CD14-positive monocyte (primary cell): ENCODE measurements at regions not wholly inside any gene's neighbourhood (a gene's known extent, or its start where the extent isn't known, plus 50 kb on each side); places are given as distances from the start of the nearest gene placed in this dataset.

Experiments used
- DNase-seq, 3 donors: peaks; one replicate each; pipeline ENCODE4 v3.0.0-alpha.2; 2011 to 2022
- H2AFZ ChIP-seq: 2 replicates; pipeline ENCODE4 v1.6.0; 2012; ENCODE audit warnings: mild to moderate bottlenecking, low read depth, low read length, inconsistent platforms; ENCODE audit not compliant: insufficient read depth, poor library complexity, severe bottlenecking
- H3K27ac ChIP-seq, 2 donors: 1 replicate in 1 of 2; 2 replicates in 1 of 2; pipeline ENCODE4 v1.5.1; 2012 to 2013; ENCODE audit warnings: low read length in 2 of 2, control low read depth in 1 of 2, inconsistent platforms in 1 of 2, low read depth in 1 of 2, mild to moderate bottlenecking in 1 of 2
- H3K27me3 ChIP-seq, 2 donors: one replicate each; pipeline versions ENCODE4 v1.6.0 to v1.6.1; 2011 to 2013; ENCODE audit warnings: low read length in 2 of 2; ENCODE audit not compliant: control insufficient read depth in 2 of 2, insufficient read depth in 2 of 2
- H3K36me3 ChIP-seq, 2 donors: replicated peaks in 1 of 2; 1 replicate in 1 of 2; 2 replicates in 1 of 2; pipeline versions ENCODE4 v1.5.1 to v1.6.1; 2012 to 2013; ENCODE audit warnings: low read length in 2 of 2, control low read depth in 1 of 2, inconsistent platforms in 1 of 2, mild to moderate bottlenecking in 1 of 2; ENCODE audit not compliant: insufficient read depth in 2 of 2, control insufficient read depth in 1 of 2
- H3K4me1 ChIP-seq, 2 donors: 1 replicate in 1 of 2; 2 replicates in 1 of 2; pipeline versions ENCODE4 v1.5.1 to v1.6.1; 2012 to 2013; ENCODE audit warnings: low read length in 2 of 2, control low read depth in 1 of 2, inconsistent platforms in 1 of 2, mild to moderate bottlenecking in 1 of 2, moderate library complexity in 1 of 2; ENCODE audit not compliant: insufficient read depth in 2 of 2, control insufficient read depth in 1 of 2
- H3K4me2 ChIP-seq: replicated peaks from 2 replicates; pipeline ENCODE3; 2012; ENCODE audit warnings: low read length, moderate library complexity, mild to moderate bottlenecking; ENCODE audit not compliant: poor library complexity, severe bottlenecking; ENCODE audit errors: extremely low read depth
- H3K4me3 ChIP-seq, 3 experiments: fragments of 200-600 bp in 1 of 3; sonication (generic) in 1 of 3; replicated peaks in 1 of 3; 1 replicate in 2 of 3; 2 replicates in 1 of 3; pipeline ENCODE4 v1.5.1; 2011 to 2013; ENCODE audit warnings: low read length in 3 of 3, mild to moderate bottlenecking in 3 of 3, control low read depth in 2 of 3, low read depth in 2 of 3, inconsistent platforms in 1 of 3, moderate library complexity in 1 of 3
- H3K79me2 ChIP-seq: 2 replicates; pipeline ENCODE4 v1.6.0; 2012; ENCODE audit warnings: mild to moderate bottlenecking, control low read depth, inconsistent platforms, low read length, moderate library complexity; ENCODE audit not compliant: insufficient read depth
- H3K9ac ChIP-seq: 2 replicates; pipeline ENCODE4 v1.6.0; 2017; ENCODE audit warnings: low read length, mild to moderate bottlenecking; ENCODE audit not compliant: insufficient read depth, poor library complexity, severe bottlenecking
- H3K9me3 ChIP-seq, 2 donors: replicated peaks in 1 of 2; 1 replicate in 1 of 2; 2 replicates in 1 of 2; pipeline versions ENCODE4 v1.5.1 to v1.6.1; 2012 to 2013; ENCODE audit warnings: low read length in 2 of 2, control low read depth in 1 of 2; ENCODE audit not compliant: control insufficient read depth in 1 of 2, insufficient read depth in 1 of 2
- H4K20me1 ChIP-seq: 2 replicates; pipeline ENCODE4 v1.6.0; 2012; ENCODE audit warnings: mild to moderate bottlenecking, low read length, control low read depth, moderate library complexity; ENCODE audit not compliant: insufficient read depth
- H3K27ac Mint-ChIP-seq, 7 donors: one replicate each; pipeline ENCODE4 v1.8.0; 2020; ENCODE audit warnings: mild to moderate bottlenecking in 7 of 7, mixed read lengths in 7 of 7, moderate library complexity in 6 of 7, inconsistent platforms in 2 of 7
- H3K27me3 Mint-ChIP-seq, 3 donors: one replicate each; pipeline ENCODE4 v1.8.0; 2021 to 2022; ENCODE audit warnings: low read depth in 3 of 3, mild to moderate bottlenecking in 3 of 3, mixed read lengths in 3 of 3, moderate library complexity in 3 of 3, inconsistent platforms in 1 of 3
- H3K36me3 Mint-ChIP-seq, 2 donors: one replicate each; pipeline ENCODE4 v1.8.0; 2020; ENCODE audit warnings: mixed read lengths in 2 of 2, inconsistent platforms in 1 of 2, mild to moderate bottlenecking in 1 of 2
- H3K4me1 Mint-ChIP-seq: one replicate; pipeline ENCODE4 v1.8.0; 2020; ENCODE audit warnings: mild to moderate bottlenecking, mixed read lengths
- H3K4me3 Mint-ChIP-seq, 2 donors: one replicate each; pipeline ENCODE4 v1.8.0; 2020; ENCODE audit warnings: mild to moderate bottlenecking in 2 of 2, mixed read lengths in 2 of 2, moderate library complexity in 1 of 2
- H3K9me3 Mint-ChIP-seq, 7 donors: one replicate each; pipeline ENCODE4 v1.8.0; 2020 to 2022; ENCODE audit warnings: mixed read lengths in 7 of 7, mild to moderate bottlenecking in 6 of 7, moderate library complexity in 6 of 7, inconsistent platforms in 2 of 7
- WGBS: methylation state at CpG from one replicate; pipeline ENCODE4 v1.1.5; 2013; ENCODE audit warnings: missing lambda C conversion rate; ENCODE audit not compliant: insufficient coverage; 5-methylcytosine and 5-hydroxymethylcytosine counted together
- intact Hi-C, 2 donors: fragments of 100-400 bp; cut with micrococcal nuclease; formaldehyde crosslinking; loops; one replicate each; pipeline versions ENCODE4 v1.15.0 to v1.15.1; 2023
- TF ChIP-seq, protein P1 (sequence below): fragments of 200-600 bp; IDR thresholded peaks from one replicate; pipeline ENCODE4 v1.8.0; 2022; ENCODE audit warnings: antibody characterized with exemption, mild to moderate bottlenecking

DNA sequence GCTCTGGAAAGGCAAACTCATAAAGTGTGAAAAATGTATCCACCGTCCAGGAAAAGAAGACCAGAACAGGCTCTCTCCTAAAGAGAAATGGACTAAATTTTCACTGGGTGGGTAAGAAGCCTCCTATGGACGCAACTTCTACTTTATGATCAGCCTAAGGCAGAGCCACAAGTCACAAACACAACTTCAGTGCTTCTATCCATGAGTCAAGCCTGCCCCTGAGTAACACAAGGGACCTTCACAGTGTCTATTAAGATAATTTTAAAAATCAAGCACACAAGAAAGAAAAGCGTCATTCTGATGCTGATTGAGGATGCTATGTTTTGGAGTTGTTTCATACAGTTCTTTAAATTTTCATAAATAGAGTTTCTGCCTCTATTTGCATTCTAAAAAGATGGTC is 601.7 kb upstream of the ARID1B start:
- H3K27me3 ChIP-seq: no peaks in the 10 kb centered on the region
- intact Hi-C loops: no loop called here

DNA sequence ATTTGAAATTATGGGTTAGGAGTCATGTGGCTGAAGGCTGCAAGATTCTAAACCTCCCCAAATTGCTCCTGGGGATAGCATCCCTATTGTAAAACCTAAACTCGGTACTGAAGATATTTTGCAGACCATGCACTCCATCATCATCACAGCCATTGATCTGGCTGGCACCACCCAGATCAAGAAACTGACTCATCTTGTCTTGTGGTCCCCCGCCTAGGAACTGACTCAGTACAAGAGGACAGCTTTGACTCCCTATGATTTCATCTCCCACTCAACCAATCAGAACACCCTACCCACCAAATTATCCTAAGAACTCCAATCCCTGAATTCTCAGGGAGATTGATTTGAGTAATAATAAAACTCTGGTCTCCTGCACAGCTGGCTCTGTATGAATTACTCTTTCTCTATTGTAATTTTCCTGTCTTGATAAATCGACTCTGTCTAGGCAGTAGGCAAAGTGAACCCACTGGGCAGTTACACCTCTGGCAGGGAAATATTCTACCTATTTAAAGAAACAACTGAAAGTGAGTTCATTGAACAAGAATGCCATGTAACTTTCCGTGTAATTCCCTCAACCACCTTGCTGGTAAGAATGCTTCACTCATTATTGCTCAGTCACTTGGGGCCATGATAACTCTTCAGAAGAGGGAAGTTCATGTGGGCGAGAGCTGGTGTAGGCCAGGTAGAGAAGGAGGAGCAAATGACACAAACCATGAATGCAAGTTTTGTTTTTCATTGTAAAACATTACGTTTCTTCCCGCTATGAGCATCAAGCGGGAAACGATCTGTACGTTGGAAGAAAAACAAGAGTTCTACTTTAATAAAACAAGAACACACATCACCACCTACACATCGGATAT is 602.9 kb upstream of the ARID1B start:
- no peak overlapping the region for H3K4me2 ChIP-seq
- Mint-ChIP-seq H3K4me1 (no peaks in the 10 kb centered on the region), H3K4me3 (no peak overlapping the region), H3K27me3 (no peaks in the 10 kb centered on the region), H3K36me3 (no peaks in the 10 kb centered on the region), H3K9me3 (peaks cover 0 to 9% (median 3%) of the 10 kb centered on the region in 7 donors), H3K27ac (no peak overlapping the region)
- H3K9ac ChIP-seq: no peak overlapping the region
- TF ChIP-seq, protein P1, sequence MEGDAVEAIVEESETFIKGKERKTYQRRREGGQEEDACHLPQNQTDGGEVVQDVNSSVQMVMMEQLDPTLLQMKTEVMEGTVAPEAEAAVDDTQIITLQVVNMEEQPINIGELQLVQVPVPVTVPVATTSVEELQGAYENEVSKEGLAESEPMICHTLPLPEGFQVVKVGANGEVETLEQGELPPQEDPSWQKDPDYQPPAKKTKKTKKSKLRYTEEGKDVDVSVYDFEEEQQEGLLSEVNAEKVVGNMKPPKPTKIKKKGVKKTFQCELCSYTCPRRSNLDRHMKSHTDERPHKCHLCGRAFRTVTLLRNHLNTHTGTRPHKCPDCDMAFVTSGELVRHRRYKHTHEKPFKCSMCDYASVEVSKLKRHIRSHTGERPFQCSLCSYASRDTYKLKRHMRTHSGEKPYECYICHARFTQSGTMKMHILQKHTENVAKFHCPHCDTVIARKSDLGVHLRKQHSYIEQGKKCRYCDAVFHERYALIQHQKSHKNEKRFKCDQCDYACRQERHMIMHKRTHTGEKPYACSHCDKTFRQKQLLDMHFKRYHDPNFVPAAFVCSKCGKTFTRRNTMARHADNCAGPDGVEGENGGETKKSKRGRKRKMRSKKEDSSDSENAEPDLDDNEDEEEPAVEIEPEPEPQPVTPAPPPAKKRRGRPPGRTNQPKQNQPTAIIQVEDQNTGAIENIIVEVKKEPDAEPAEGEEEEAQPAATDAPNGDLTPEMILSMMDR: no peak
- H3K4me1 ChIP-seq: no peaks in the 10 kb centered on the region
- no peak overlapping the region for H3K27ac ChIP-seq
- intact Hi-C loops: no loop called here
- no peaks in the 10 kb centered on the region for H3K27me3 ChIP-seq
- H2AFZ ChIP-seq: no peak overlapping the region
- H3K4me3 ChIP-seq: no peak overlapping the region
- 100% methylated on average over 1 of the region's 11 CpGs for WGBS
- H4K20me1 ChIP-seq: no peaks in the 10 kb centered on the region
- no peaks in the 10 kb centered on the region for H3K9me3 ChIP-seq
- H3K36me3 ChIP-seq: no peaks in the 10 kb centered on the region
- H3K79me2 ChIP-seq: no peaks in the 10 kb centered on the region
- DNase-seq: no peak

More for the DNA sequence above, 601.7 kb upstream of the ARID1B start:
- no peaks in the 10 kb centered on the region for H3K79me2 ChIP-seq
- Mint-ChIP-seq H3K4me1 (no peaks in the 10 kb centered on the region), H3K4me3 (no peak overlapping the region), H3K9me3 (peaks cover 0 to 10% (median 4%) of the 10 kb centered on the region in 7 donors), H3K36me3 (no peaks in the 10 kb centered on the region), H3K27ac (no peak overlapping the region), H3K27me3 (no peaks in the 10 kb centered on the region)
- H3K9ac ChIP-seq: no peak overlapping the region
- no peak overlapping the region for H3K27ac ChIP-seq
- no peaks in the 10 kb centered on the region for H3K4me1 ChIP-seq
- no peak overlapping the region for H3K4me2 ChIP-seq
- no peaks in the 10 kb centered on the region for H3K9me3 ChIP-seq
- no CpG with 5 or more reads among the region's 3 CpGs for WGBS
- H3K4me3 ChIP-seq: no peak overlapping the region
- no peaks in the 10 kb centered on the region for H3K36me3 ChIP-seq
- TF ChIP-seq, protein P1: no peak
- H4K20me1 ChIP-seq: no peaks in the 10 kb centered on the region
- H2AFZ ChIP-seq: no peak overlapping the region
- DNase-seq: no peak
